Lung (tissue), 11 donors: ENCODE measurements at regions not wholly inside any gene's neighbourhood (a gene's known extent, or its start where the extent isn't known, plus 50 kb on each side); places are given as distances from the start of the nearest gene placed in this dataset.
"Not testable (repeated sequence)": the region's sequence is repeated elsewhere in the genome, so short reads cannot be mapped to it uniquely, and the experiment has no call there.

Experiments
- ATAC-seq: fragments of 200-7000 bp; cut with Tn5 transposase; one replicate; pipeline ENCODE4 v1.9.1; 2020; ENCODE audit warnings: moderate number of reproducible peaks; ENCODE audit not compliant: insufficient read depth, low FRiP score
- DNase-seq, 3 donors: peaks; one replicate each; pipeline ENCODE4 v3.0.0-alpha.2; 2013 to 2017
- H3K27ac ChIP-seq, 2 donors: one replicate each; pipeline ENCODE4 v1.5.1; 2013; ENCODE audit warnings: mild to moderate bottlenecking in 2 of 2, moderate library complexity in 2 of 2, control low read depth in 1 of 2, inconsistent platforms in 1 of 2, low read depth in 1 of 2, low read length in 1 of 2
- H3K27me3 ChIP-seq, 3 donors: one replicate each; pipeline ENCODE4 v1.5.1; 2013; ENCODE audit warnings: low read length in 2 of 3; ENCODE audit not compliant: control insufficient read depth in 3 of 3, insufficient read depth in 3 of 3
- H3K36me3 ChIP-seq, 4 donors: one replicate each; pipeline ENCODE4 v1.5.1; 2013; ENCODE audit warnings: low read length in 4 of 4, mild to moderate bottlenecking in 1 of 4, moderate library complexity in 1 of 4; ENCODE audit not compliant: control insufficient read depth in 4 of 4, insufficient read depth in 4 of 4
- H3K4me1 ChIP-seq, 5 donors: one replicate each; pipeline ENCODE4 v1.5.1; 2013; ENCODE audit warnings: low read length in 5 of 5, mild to moderate bottlenecking in 2 of 5, moderate library complexity in 1 of 5; ENCODE audit not compliant: control insufficient read depth in 5 of 5, insufficient read depth in 5 of 5
- H3K4me3 ChIP-seq: one replicate; pipeline ENCODE4 v1.5.1; 2013; ENCODE audit warnings: mild to moderate bottlenecking, control low read depth, moderate library complexity
- H3K9ac ChIP-seq, 2 donors: one replicate each; pipeline ENCODE4 v1.5.1; 2013; ENCODE audit warnings: low read length in 2 of 2, control low read depth in 1 of 2; ENCODE audit not compliant: insufficient read depth in 1 of 2
- H3K9me3 ChIP-seq, 4 donors: one replicate each; pipeline ENCODE4 v1.5.1; 2013; ENCODE audit warnings: low read length in 3 of 4, mild to moderate bottlenecking in 1 of 4, moderate library complexity in 1 of 4; ENCODE audit not compliant: control insufficient read depth in 4 of 4, insufficient read depth in 3 of 4
- CTCF ChIP-seq: IDR thresholded peaks from 2 replicates; pipeline ENCODE4 v1.5.1; 2012; ENCODE audit warnings: mild to moderate bottlenecking; ENCODE audit errors: control extremely low read depth, extremely low read depth
- WGBS, 2 donors: extraction: QIAGEN DNeasy Blood & Tissue Kit; methylation state at CpG; one replicate each; pipeline ENCODE4 v1.1.7; 2013; 5-methylcytosine and 5-hydroxymethylcytosine counted together
- donor health status: control.
- donor health status: control.
- donor health status: Bipolar disorder and iron deficiency.
- donor health status: healthy.
- donor health status: DM: yes; HTN: yes; CAD: no.

DNA sequence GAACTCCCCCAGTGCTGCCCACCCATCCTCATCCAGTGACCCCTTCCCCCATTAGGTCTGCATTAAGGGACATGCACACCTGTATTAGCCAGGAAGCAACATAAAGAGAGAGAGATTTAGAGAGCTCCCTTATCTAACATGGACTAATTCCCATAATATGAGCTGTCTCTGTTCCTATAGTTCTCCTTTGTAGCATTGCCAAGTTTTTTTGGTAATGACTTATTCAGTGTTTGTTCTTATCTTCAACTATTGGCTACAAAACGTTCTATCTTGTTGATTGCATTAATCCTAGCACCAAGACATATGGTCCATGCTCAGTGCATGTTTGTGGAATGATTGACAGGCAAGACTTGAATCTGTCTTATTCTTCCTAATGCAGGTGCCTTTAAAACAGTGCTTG is 264.0 kb downstream of the ADGRL2 start:
- Histone ChIP-seq H3K9ac (no peak overlapping the region), H3K9me3 (no peaks in the 10 kb centered on the region), H3K27me3 (no peaks in the 10 kb centered on the region), H3K4me1 (peaks cover 0 to 5% (median 0%) of the 10 kb centered on the region in 5 donors), H3K36me3 (no peaks in the 10 kb centered on the region), H3K27ac (no peak overlapping the region), H3K4me3 (no peak overlapping the region)
- TF ChIP-seq CTCF = no peak
- ATAC-seq = no peak
- DNase-seq = peak in 1 of 3 donors; percentile 32
- WGBS, 2 donors = 31 to 47% methylated on average over 1 of the region's 1 CpG

DNA sequence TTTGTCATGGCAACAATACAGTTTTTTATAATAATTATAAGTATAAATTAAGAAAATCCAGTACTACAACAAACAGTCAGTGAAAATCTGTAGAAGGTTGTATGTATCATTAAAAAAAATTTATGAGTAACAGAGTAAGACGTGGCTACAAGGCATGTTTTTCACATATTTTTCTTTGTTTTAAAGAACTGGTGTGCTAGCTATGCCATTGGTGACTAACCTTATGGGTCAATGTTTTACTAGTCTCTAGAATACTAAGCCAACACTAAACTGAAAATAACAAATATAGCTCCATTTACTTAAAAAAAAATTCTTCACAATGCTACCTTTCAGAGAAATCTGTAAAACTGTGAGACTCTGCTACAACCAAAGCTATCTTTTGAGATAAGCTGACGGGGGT is 261.5 kb downstream of the ADGRL2 start:
- Histone ChIP-seq H3K27ac (no peak overlapping the region), H3K4me1 (peaks cover 0 to 5% (median 0%) of the 10 kb centered on the region in 5 donors), H3K4me3 (no peak overlapping the region), H3K9ac (no peak overlapping the region), H3K36me3 (no peaks in the 10 kb centered on the region), H3K9me3 (no peaks in the 10 kb centered on the region), H3K27me3 (no peaks in the 10 kb centered on the region)
- DNase-seq (no peak), ATAC-seq (no peak)
- 88 to 89% methylated on average over 2 of the region's 2 CpGs for whole genome bisulfite sequencing, 2 donors
- TF ChIP-seq CTCF = no peak

DNA sequence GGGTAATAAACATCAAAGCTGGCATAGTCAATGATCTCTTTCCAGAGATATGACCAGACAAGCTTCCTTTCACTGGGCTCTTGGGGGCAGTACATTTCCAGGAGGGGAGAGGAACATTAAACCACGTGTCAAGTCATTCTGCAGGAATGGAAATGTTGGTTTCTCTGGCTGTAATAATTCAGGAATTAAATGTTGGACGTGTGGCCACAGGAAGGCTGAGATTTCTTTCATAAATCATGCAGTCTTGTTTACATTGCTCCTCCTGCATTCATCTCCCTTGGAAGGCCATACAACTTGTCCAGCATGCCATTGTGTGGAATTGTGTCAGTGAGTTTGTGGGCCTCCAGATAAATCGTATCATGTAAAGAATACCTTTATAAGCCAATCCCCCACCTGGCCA is 259.2 kb downstream of the ADGRL2 start:
- no peak for TF ChIP-seq CTCF
- 35 to 47% methylated on average over 3 of the region's 3 CpGs for WGBS, 2 donors
- no peaks in the 10 kb centered on the region for H3K36me3 ChIP-seq
- H3K9me3 ChIP-seq = no peaks in the 10 kb centered on the region
- H3K4me1 ChIP-seq = peaks cover 0 to 5% (median 0%) of the 10 kb centered on the region in 5 donors
- no peak overlapping the region for H3K9ac ChIP-seq
- ATAC-seq = no peak
- DNase-seq = no peak
- H3K27ac ChIP-seq = no peak overlapping the region
- H3K4me3 ChIP-seq = no peak overlapping the region
- no peaks in the 10 kb centered on the region for H3K27me3 ChIP-seq

GRCh38 chr1:82057011-82057410 is 256.3 kb downstream of the ADGRL2 start:
- Histone ChIP-seq H3K36me3 (no peaks in the 10 kb centered on the region), H3K4me1 (no peaks in the 10 kb centered on the region), H3K4me3 (no peak overlapping the region), H3K27ac (no peak overlapping the region), H3K9ac (no peak overlapping the region), H3K27me3 (no peaks in the 10 kb centered on the region), H3K9me3 (no peaks in the 10 kb centered on the region)
- peak in 2 of 3 donors; percentile 33 to 58 for DNase-seq
- WGBS, 2 donors = 73 to 78% methylated on average over 4 of the region's 4 CpGs
- ATAC-seq = no peak
- TF ChIP-seq CTCF = no peak

DNA sequence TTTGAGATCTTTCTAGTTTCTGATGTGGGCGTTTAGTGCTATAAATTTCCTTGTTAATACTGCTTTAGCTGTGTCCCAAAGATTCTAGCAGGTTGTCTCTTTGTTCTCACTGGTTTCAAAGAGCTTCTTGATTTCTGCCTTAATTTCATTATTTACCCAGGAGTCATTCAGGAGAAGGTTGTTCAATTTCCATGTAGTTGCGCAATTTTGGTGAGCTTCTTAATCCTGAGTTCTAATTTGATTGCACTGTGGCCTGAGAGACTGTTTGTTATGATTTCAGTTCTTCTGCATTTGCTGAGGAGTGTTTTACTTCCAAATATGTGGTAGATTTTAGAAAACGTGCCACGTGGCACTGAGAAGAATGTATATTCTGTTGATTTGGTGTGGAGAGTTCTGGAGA is 254.6 kb downstream of the ADGRL2 start:
- not testable (repeated sequence) for DNase-seq, H3K9me3 ChIP-seq, H3K27ac ChIP-seq, H3K4me3 ChIP-seq, ATAC-seq, H3K4me1 ChIP-seq, H3K36me3 ChIP-seq, H3K27me3 ChIP-seq, H3K9ac ChIP-seq
- 92% methylated on average over 4 of the region's 4 CpGs for WGBS, 2 donors
